Caco-2 (cell line): ENCODE measurements at regions not wholly inside any gene's neighbourhood (a gene's known extent, or its start where the extent isn't known, plus 50 kb on each side); places are given as distances from the start of the nearest gene placed in this dataset.
"Not testable (repeated sequence)": the region's sequence is repeated elsewhere in the genome, so short reads cannot be mapped to it uniquely, and the experiment has no call there.

Experiments
- BruUV-seq: library from RNA; stranded (reverse); fragments of 400-500 nt; replicated peaks from 2 replicates; lab custom pipeline; 2021; lab: Mats Ljungman, UMichigan
- CTCF ChIA-PET: fragments of 300-600 bp; sonication (Branson Sonifier 250); formaldehyde crosslinking; loops from one replicate; lab custom pipeline; 2022; ENCODE audit warnings: antibody characterized with exemption; lab: Charles Lee
- POLR2A ChIA-PET: fragments of 300-600 bp; sonication (Branson Sonifier 250); formaldehyde crosslinking; loops from one replicate; lab custom pipeline; 2022; ENCODE audit warnings: antibody characterized with exemption; lab: Charles Lee
- DNase-seq, 2 experiments: peaks; one replicate each; pipeline versions ENCODE4 v3.0.0 to v3.0.0-alpha.2; 2020 to 2022
- H3K27me3 ChIP-seq: replicated peaks from 2 replicates; pipeline ENCODE4 v1.6.0; 2011; ENCODE audit warnings: low read length; ENCODE audit not compliant: control insufficient read depth, insufficient read depth
- H3K36me3 ChIP-seq: 2 replicates; pipeline ENCODE4 v1.5.1; 2011; ENCODE audit warnings: low read length; ENCODE audit not compliant: control insufficient read depth, insufficient read depth
- H3K4me1 ChIP-seq: fragments of 250-450 bp; sonication (Bioruptor Pico); 2 replicates; pipeline ENCODE4 v1.5.1; 2020; ENCODE audit warnings: mild to moderate bottlenecking
- H3K4me3 ChIP-seq: 2 replicates; pipeline ENCODE4 v1.5.1; 2011; ENCODE audit warnings: low read depth, mild to moderate bottlenecking, control low read depth, low read length
- H3K9me3 ChIP-seq: fragments of 250-450 bp; sonication (Bioruptor Pico); 2 replicates; pipeline ENCODE4 v1.5.1; 2020; ENCODE audit warnings: mild to moderate bottlenecking, moderate library complexity
- H3K27ac Mint-ChIP-seq: one replicate; pipeline ENCODE4 v1.8.0; 2022; ENCODE audit warnings: mixed read lengths; ENCODE audit not compliant: unreplicated experiment
- H3K27me3 Mint-ChIP-seq: one replicate; pipeline ENCODE4 v1.8.0; 2022; ENCODE audit warnings: mixed read lengths; ENCODE audit not compliant: insufficient read depth, unreplicated experiment
- H3K36me3 Mint-ChIP-seq: one replicate; pipeline ENCODE4 v1.8.0; 2022; ENCODE audit warnings: mild to moderate bottlenecking, mixed read lengths; ENCODE audit not compliant: insufficient read depth, unreplicated experiment
- H3K4me1 Mint-ChIP-seq: one replicate; pipeline ENCODE4 v1.8.0; 2022; ENCODE audit warnings: low read depth, mixed read lengths; ENCODE audit not compliant: unreplicated experiment
- H3K4me3 Mint-ChIP-seq: one replicate; pipeline ENCODE4 v1.8.0; 2022; ENCODE audit warnings: mild to moderate bottlenecking, moderate library complexity, mixed read lengths; ENCODE audit not compliant: unreplicated experiment
- H3K9me3 Mint-ChIP-seq: one replicate; pipeline ENCODE4 v1.8.0; 2022; ENCODE audit warnings: mixed read lengths; ENCODE audit not compliant: unreplicated experiment
- CTCF ChIP-seq, 2 experiments: fragments of 200-600 bp in 1 of 2; IDR thresholded peaks; 1 replicate in 1 of 2; 2 replicates in 1 of 2; pipeline versions ENCODE4 v1.5.1 to v1.8.0; 2011 to 2022; ENCODE audit warnings: antibody characterized with exemption in 1 of 2, control low read depth in 1 of 2, inconsistent platforms in 1 of 2, low read depth in 1 of 2, low read length in 1 of 2, mild to moderate bottlenecking in 1 of 2, moderate library complexity in 1 of 2; ENCODE audit not compliant: insufficient read depth in 1 of 2, severe bottlenecking in 1 of 2, unreplicated experiment in 1 of 2
- intact Hi-C: fragments of 100-400 bp; cut with micrococcal nuclease; formaldehyde crosslinking; loops from one replicate; pipeline ENCODE4 v1.10.0; 2022; ENCODE audit not compliant: unreplicated experiment

- ChIA-PET CTCF (no interaction called here), POLR2A (no interaction called here)
- Histone ChIP-seq H3K36me3 (no peaks in the 10 kb centered on the region), H3K9me3 (no peaks in the 10 kb centered on the region), H3K27me3 (no peaks in the 10 kb centered on the region), H3K4me3 (no peak overlapping the region), H3K4me1 (no peaks in the 10 kb centered on the region)
- no peak overlapping the region for H3K27ac Mint-ChIP-seq
- H3K4me1 Mint-ChIP-seq, result no peaks in the 10 kb centered on the region
- H3K4me3 Mint-ChIP-seq, result no peak overlapping the region
- H3K27me3 Mint-ChIP-seq, result no peaks in the 10 kb centered on the region
- intact Hi-C loops, result no loop called here
- no peak for DNase-seq
- H3K36me3 Mint-ChIP-seq, result no peaks in the 10 kb centered on the region
- no peak for TF ChIP-seq CTCF (IDR thresholded peaks at IDR 0.05; ENCODE audit: insufficient read depth in 1 of 2, low read depth in 1 of 2, low read length in 1 of 2, severe bottlenecking in 1 of 2, unreplicated experiment in 1 of 2)
- no peaks in the 10 kb centered on the region for H3K9me3 Mint-ChIP-seq
- BruUV-seq, result no TSS peak
These were observed 1328.2 kb upstream of the NUDT12 start for GRCh38 chr5:104890767-104891166.

GRCh38 chr5:104859437-104859836 lies 1296.8 kb upstream of the NUDT12 start:
- BruUV-seq, result no TSS peak
- H3K9me3 ChIP-seq, result 0 out of 2 replicates have a peak, but pooled peaks cover 2% of the 10 kb centered on the region
- H3K4me1 ChIP-seq, result peaks cover 11% of the 10 kb centered on the region
- Mint-ChIP-seq H3K27me3 (no peaks in the 10 kb centered on the region), H3K27ac (no peak overlapping the region), H3K4me3 (no peak overlapping the region), H3K9me3 (peaks cover 10% of the 10 kb centered on the region), H3K36me3 (no peaks in the 10 kb centered on the region), H3K4me1 (peaks cover 7% of the 10 kb centered on the region)
- ChIA-PET POLR2A (no interaction called here), CTCF (no interaction called here)
- no peak for DNase-seq
- H3K36me3 ChIP-seq, result no peaks in the 10 kb centered on the region
- H3K4me3 ChIP-seq, result no peak overlapping the region
- TF ChIP-seq CTCF (IDR thresholded peaks at IDR 0.05; ENCODE audit: insufficient read depth in 1 of 2, low read depth in 1 of 2, low read length in 1 of 2, severe bottlenecking in 1 of 2, unreplicated experiment in 1 of 2), result no peak
- intact Hi-C loops, result no loop called here
- no peaks in the 10 kb centered on the region for H3K27me3 ChIP-seq

- H3K4me3 ChIP-seq, H3K9me3 ChIP-seq, CTCF ChIA-PET, POLR2A ChIA-PET, H3K4me3 Mint-ChIP-seq, DNase-seq, H3K4me1 ChIP-seq, BruUV-seq, H3K36me3 ChIP-seq, H3K27me3 ChIP-seq, H3K27ac Mint-ChIP-seq, H3K27me3 Mint-ChIP-seq: not testable (repeated sequence)
- peaks cover 40% of the 10 kb centered on the region for H3K9me3 Mint-ChIP-seq
- intact Hi-C loops, result loop anchor here (1.0 kb wide), 1 partner anchor 59 kb away; no protein-coding TSS in a partner anchor
- H3K4me1 Mint-ChIP-seq, result peaks cover 10% of the 10 kb centered on the region
- H3K36me3 Mint-ChIP-seq, result peaks cover 11% of the 10 kb centered on the region
These were observed 1289.5 kb upstream of the NUDT12 start for GRCh38 chr5:104852099-104852498.

GRCh38 chr5:104845541-104845940 lies 1283.0 kb upstream of the NUDT12 start:
- Mint-ChIP-seq H3K27ac (no peak overlapping the region), H3K27me3 (no peaks in the 10 kb centered on the region), H3K9me3 (peaks cover 8% of the 10 kb centered on the region), H3K4me1 (peaks cover 10% of the 10 kb centered on the region), H3K36me3 (no peaks in the 10 kb centered on the region), H3K4me3 (no peak overlapping the region)
- intact Hi-C loops, result loop anchor here (5.0 kb wide), 1 partner anchor 187 kb away; no protein-coding TSS in a partner anchor
- H3K9me3 ChIP-seq, result peaks cover 6% of the 10 kb centered on the region
- H3K36me3 ChIP-seq, result no peaks in the 10 kb centered on the region
- no peak for TF ChIP-seq CTCF (IDR thresholded peaks at IDR 0.05; ENCODE audit: insufficient read depth in 1 of 2, low read depth in 1 of 2, low read length in 1 of 2, severe bottlenecking in 1 of 2, unreplicated experiment in 1 of 2)
- no peak overlapping the region for H3K4me3 ChIP-seq
- ChIA-PET CTCF (no interaction called here), POLR2A (no interaction called here)
- no TSS peak for BruUV-seq
- H3K4me1 ChIP-seq, result peaks cover 9% of the 10 kb centered on the region; the same call in 1 of the 2 replicates
- H3K27me3 ChIP-seq, result no peaks in the 10 kb centered on the region
- no peak for DNase-seq
